ENCODE measurements at regions not wholly inside any gene's neighbourhood (a gene's known extent, or its start where the extent isn't known, plus 50 kb on each side); places are given as distances from the start of the nearest gene placed in this dataset.

DNA sequence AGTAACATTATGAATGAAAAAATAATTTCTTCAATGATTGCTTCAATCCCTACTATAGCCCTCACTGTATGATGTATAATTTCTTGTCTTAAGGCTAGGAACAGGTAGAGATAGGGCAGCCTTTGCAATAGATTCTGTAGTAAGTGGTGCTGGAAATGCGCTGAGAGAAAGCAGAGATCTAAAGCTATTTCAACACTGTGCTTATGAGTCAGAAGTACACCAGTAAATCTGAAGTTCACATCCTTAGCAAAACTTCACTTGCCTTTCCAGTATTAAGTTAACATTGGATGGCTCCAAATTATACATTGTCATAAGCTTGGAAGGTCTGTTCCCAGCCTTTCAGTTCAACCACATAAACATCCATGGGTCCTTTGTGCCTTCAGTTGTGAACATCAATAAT is 178.2 kb upstream of the EPHA4 start:
- no peak for TF ChIP-seq EZH2phosphoT487 (conservative IDR thresholded peaks at IDR 0.05; ENCODE audit: low read length)
- TF ChIP-seq, protein P1, sequence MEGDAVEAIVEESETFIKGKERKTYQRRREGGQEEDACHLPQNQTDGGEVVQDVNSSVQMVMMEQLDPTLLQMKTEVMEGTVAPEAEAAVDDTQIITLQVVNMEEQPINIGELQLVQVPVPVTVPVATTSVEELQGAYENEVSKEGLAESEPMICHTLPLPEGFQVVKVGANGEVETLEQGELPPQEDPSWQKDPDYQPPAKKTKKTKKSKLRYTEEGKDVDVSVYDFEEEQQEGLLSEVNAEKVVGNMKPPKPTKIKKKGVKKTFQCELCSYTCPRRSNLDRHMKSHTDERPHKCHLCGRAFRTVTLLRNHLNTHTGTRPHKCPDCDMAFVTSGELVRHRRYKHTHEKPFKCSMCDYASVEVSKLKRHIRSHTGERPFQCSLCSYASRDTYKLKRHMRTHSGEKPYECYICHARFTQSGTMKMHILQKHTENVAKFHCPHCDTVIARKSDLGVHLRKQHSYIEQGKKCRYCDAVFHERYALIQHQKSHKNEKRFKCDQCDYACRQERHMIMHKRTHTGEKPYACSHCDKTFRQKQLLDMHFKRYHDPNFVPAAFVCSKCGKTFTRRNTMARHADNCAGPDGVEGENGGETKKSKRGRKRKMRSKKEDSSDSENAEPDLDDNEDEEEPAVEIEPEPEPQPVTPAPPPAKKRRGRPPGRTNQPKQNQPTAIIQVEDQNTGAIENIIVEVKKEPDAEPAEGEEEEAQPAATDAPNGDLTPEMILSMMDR (IDR thresholded peaks at IDR 0.05; ENCODE audit: insufficient read depth, low read length, poor library complexity, severe bottlenecking), result no peak
